ENCODE measurements at regions not wholly inside any gene's neighbourhood (a gene's known extent, or its start where the extent isn't known, plus 50 kb on each side); places are given as distances from the start of the nearest gene placed in this dataset.

DNA sequence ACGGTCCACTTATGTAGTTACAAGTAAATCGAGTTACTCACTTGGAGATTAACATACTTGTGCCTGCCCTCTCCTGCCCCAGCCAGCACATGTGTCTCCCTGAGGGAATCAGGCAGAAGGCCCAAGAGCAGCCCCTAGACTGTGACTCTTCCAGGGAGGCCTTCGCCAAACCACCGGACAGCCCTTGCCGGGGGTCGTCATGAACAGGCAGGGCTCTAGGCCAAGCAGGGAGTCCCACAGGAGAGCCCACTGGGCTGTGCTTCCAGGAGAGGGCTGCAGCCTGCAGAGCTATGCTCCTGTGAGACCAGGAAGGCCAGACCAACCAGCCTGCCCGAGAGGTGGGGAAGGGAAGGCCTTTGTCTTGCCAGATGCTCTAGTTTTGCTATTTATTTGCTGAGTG, 283.3 kb downstream of the FOXO1 start:
- no peak for TF ChIP-seq CTCF (IDR thresholded peaks at IDR 0.05)
- TF ChIP-seq POLR2AphosphoS5 (IDR thresholded peaks at IDR 0.05): no peak
